ENCODE measurements at regions not wholly inside any gene's neighbourhood (a gene's known extent, or its start where the extent isn't known, plus 50 kb on each side); places are given as distances from the start of the nearest gene placed in this dataset.
"Not testable (repeated sequence)": the region's sequence is repeated elsewhere in the genome, so short reads cannot be mapped to it uniquely, and the experiment has no call there.

- not testable (repeated sequence) for TF ChIP-seq CHD4 (IDR thresholded peaks at IDR 0.05; ENCODE audit: borderline replicate concordance, low read length); RORA (CRISPR knock-in tag; IDR thresholded peaks at IDR 0.05); GATAD1 (CRISPR knock-in tag; IDR thresholded peaks at IDR 0.05); ETV6 (CRISPR knock-in tag; conservative IDR thresholded peaks at IDR 0.05); SP5 (CRISPR knock-in tag; IDR thresholded peaks at IDR 0.05; ENCODE audit: borderline replicate concordance, low read depth); MAX (IDR thresholded peaks at IDR 0.05); CHD2 (IDR thresholded peaks at IDR 0.05; ENCODE audit: low read depth, low read length); LBX2 (CRISPR knock-in tag; IDR thresholded peaks at IDR 0.05; ENCODE audit: borderline replicate concordance); MED1 (CRISPR knock-in tag; IDR thresholded peaks at IDR 0.05)
- TF ChIP-seq, protein P1, sequence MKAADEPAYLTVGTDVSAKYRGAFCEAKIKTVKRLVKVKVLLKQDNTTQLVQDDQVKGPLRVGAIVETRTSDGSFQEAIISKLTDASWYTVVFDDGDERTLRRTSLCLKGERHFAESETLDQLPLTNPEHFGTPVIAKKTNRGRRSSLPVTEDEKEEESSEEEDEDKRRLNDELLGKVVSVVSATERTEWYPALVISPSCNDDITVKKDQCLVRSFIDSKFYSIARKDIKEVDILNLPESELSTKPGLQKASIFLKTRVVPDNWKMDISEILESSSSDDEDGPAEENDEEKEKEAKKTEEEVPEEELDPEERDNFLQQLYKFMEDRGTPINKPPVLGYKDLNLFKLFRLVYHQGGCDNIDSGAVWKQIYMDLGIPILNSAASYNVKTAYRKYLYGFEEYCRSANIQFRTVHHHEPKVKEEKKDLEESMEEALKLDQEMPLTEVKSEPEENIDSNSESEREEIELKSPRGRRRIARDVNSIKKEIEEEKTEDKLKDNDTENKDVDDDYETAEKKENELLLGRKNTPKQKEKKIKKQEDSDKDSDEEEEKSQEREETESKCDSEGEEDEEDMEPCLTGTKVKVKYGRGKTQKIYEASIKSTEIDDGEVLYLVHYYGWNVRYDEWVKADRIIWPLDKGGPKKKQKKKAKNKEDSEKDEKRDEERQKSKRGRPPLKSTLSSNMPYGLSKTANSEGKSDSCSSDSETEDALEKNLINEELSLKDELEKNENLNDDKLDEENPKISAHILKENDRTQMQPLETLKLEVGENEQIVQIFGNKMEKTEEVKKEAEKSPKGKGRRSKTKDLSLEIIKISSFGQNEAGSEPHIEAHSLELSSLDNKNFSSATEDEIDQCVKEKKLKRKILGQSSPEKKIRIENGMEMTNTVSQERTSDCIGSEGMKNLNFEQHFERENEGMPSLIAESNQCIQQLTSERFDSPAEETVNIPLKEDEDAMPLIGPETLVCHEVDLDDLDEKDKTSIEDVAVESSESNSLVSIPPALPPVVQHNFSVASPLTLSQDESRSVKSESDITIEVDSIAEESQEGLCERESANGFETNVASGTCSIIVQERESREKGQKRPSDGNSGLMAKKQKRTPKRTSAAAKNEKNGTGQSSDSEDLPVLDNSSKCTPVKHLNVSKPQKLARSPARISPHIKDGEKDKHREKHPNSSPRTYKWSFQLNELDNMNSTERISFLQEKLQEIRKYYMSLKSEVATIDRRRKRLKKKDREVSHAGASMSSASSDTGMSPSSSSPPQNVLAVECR (CRISPR knock-in tag; IDR thresholded peaks at IDR 0.05; ENCODE audit: borderline replicate concordance): not testable (repeated sequence)
- TF ChIP-seq, protein P2, sequence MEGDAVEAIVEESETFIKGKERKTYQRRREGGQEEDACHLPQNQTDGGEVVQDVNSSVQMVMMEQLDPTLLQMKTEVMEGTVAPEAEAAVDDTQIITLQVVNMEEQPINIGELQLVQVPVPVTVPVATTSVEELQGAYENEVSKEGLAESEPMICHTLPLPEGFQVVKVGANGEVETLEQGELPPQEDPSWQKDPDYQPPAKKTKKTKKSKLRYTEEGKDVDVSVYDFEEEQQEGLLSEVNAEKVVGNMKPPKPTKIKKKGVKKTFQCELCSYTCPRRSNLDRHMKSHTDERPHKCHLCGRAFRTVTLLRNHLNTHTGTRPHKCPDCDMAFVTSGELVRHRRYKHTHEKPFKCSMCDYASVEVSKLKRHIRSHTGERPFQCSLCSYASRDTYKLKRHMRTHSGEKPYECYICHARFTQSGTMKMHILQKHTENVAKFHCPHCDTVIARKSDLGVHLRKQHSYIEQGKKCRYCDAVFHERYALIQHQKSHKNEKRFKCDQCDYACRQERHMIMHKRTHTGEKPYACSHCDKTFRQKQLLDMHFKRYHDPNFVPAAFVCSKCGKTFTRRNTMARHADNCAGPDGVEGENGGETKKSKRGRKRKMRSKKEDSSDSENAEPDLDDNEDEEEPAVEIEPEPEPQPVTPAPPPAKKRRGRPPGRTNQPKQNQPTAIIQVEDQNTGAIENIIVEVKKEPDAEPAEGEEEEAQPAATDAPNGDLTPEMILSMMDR (CRISPR knock-in tag; IDR thresholded peaks at IDR 0.05): not testable (repeated sequence)
Measured at GRCh38 chr22:23436354-23437106, 143.6 kb downstream of the IGLL1 start.
